CD4-positive, alpha-beta T cell treated with Interleukin-6 for 4 hours (primary cell): ENCODE measurements at regions not wholly inside any gene's neighbourhood (a gene's known extent, or its start where the extent isn't known, plus 50 kb on each side); places are given as distances from the start of the nearest gene placed in this dataset.
"Not testable (repeated sequence)": the region's sequence is repeated elsewhere in the genome, so short reads cannot be mapped to it uniquely, and the experiment has no call there.

Experiments used
- DNase-seq: peaks from one replicate; pipeline ENCODE4 v3.0.0-alpha.2; 2020; ENCODE audit warnings: mixed read lengths

GRCh38 chr4:24236532-24236931, 346.7 kb upstream of the PPARGC1A start:
- DNase-seq = no peak

DNA sequence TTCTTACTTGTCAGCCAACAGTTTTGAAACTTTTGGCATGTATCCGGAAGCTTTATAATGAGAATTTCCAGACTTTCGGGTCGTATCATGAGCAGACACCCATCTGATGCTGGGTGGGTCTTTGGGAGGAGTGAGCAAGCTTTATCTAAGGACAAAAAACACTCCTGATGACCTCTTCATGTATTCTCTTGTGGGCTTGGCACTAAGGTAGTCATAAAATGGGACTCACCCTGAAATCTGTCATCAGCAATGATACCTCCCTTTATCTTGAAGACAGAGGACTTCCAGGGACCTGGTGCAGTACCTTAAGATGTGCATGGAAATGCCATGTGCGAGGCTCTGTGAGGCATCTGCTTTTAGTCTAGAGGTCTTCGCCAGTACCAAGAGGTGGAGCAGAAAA, 346.3 kb upstream of the PPARGC1A start:
- DNase-seq = no peak

GRCh38 chr4:24235618-24236017, 345.8 kb upstream of the PPARGC1A start:
- no peak for DNase-seq

DNA sequence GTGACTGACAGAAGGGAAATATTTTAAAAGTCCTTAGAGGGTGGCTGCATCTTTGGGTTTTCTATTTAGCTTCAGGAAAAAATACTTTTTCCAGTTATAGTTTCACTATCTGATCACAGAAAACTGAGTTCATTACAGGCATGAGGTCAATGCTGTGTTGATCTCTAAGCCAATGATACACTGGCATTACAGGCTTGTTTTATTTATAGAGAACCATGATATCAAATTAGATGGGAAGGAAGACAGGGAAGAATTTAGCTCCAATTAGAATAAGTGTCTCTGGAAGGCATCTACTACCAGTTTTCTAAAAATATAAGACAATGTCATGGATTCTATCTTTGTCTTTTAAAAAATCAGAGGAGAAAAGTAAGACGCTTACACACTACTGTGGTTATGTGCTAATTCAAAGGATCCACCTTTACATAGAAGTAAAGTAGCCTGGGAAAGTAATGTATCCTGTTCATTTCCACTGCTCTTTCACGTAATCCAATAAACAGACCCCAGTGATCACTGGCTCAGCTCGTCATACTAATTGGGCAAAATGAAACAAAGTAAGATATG, 344.5 kb upstream of the PPARGC1A start:
- no peak for DNase-seq

GRCh38 chr4:24230955-24231354, 341.1 kb upstream of the PPARGC1A start:
- DNase-seq = no peak

GRCh38 chr4:24229978-24230377, 340.1 kb upstream of the PPARGC1A start:
- no peak for DNase-seq

GRCh38 chr4:24228692-24229091, 338.8 kb upstream of the PPARGC1A start:
- no peak for DNase-seq

GRCh38 chr4:24226667-24227066, 336.8 kb upstream of the PPARGC1A start:
- no peak for DNase-seq

DNA sequence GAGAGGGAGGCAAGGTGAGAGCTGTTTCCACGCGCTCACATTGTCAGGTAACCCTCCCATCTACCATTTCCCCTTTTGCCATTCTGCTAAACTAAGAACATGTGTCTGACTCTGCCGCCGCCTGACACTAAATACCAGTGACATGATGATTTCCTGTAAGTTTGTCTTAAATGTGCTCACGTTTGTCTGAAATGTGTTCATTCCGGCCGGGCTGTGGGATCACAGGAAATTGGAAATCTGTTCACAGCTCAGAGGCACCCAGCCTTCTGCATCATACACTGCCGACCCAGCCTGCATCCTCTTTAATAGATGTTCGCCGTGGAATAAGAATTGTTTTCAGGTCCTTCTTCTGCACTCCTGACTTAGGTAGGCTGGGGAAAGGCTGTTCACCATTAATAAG, 336.2 kb upstream of the PPARGC1A start:
- DNase-seq = no peak

DNA sequence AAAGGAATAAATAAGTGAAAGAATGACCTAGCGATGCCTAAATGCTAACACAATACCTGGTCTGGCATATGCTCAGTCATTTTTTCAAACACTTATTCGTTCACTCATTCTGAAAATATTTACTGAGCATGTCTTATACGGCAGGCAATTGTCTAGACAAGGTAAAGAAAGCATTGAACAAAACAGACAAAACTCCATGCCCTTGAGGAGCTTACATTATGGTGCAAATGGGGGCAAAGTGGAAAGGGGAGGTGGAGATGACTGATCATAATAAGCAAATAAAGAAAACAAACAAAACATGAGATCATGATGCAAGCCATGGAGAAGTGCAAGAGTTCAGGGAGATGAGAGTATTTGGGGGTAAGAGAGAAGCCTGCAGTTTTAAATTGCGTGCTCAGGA, 334.6 kb upstream of the PPARGC1A start:
- DNase-seq = no peak

DNA sequence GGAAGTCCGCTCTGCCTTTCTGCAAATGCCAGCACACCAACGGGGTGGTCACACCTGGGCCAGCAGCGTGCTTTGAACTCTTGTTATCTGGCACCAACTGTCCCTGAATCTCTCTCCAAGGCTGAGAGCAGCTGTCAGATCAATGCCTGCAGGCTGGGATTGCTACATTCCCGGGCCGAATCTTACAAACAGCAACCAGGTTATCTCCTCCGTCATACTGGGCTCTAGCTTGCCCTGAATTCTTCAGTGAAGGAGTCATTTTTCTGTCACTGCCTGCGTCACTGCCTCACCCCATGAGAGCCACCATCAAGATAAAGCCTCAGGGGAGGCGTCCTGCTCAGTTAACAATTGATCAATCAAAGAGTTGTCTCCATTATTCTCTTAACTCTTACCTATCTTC, 329.4 kb upstream of the PPARGC1A start:
- DNase-seq = no peak

DNA sequence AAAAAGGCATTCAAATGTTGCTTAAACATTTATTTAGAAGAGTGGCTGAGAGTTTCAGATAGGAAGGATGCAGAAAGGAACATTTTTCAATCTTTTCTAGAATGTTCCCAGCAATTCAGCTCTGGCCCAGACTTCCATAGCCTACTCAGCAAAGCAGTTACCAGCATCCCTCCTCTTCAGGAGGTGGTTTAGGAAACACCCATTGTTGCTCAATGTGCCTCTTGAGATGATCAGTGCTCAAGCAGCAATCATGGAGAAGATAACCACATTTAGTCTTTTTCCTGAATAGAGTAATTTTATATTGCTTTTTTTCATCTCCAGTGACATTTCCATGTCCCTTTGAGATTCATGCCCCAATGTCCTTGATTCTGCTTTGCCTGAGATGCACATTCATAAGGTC, 328.7 kb upstream of the PPARGC1A start:
- DNase-seq = no peak

GRCh38 chr4:24214796-24215195, 324.9 kb upstream of the PPARGC1A start:
- no peak for DNase-seq

DNA sequence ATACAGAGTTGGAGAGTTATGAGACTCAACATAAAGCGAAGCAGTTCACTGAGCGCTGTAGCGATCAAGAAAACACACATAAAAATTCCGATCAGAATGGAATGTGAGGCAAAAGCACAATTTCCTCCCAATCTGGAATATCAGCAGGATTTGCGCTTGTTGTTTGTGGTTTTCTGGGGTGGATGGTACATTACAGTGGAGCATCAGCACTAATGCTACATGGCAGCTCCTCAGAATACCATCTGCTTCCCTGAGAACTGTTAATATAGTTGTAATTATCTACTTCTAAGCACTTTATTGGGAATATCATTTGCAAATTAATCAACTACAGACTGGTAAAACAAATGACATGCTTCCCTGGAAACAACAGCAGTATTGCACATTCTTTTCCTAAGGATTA, 324.1 kb upstream of the PPARGC1A start:
- DNase-seq = no peak

DNA sequence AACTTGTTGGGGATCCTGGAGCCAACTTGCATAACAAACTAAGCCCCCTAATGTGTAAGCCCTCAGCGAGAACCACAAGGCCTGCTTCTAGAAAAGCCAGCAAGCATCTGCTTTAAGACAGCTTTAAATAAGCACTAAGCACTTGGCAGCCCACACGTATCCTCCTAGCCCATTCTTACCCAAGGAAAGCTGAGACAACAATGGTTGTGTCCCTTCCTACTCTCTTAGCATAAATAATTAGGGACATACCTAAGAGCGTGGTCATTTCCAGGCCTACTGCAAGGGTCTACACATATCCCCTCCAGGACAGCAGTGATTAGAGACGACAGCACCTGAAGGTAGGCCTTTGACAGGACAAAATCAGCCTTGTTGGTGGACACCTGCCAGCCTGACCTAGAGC, 322.8 kb upstream of the PPARGC1A start:
- no peak for DNase-seq

DNA sequence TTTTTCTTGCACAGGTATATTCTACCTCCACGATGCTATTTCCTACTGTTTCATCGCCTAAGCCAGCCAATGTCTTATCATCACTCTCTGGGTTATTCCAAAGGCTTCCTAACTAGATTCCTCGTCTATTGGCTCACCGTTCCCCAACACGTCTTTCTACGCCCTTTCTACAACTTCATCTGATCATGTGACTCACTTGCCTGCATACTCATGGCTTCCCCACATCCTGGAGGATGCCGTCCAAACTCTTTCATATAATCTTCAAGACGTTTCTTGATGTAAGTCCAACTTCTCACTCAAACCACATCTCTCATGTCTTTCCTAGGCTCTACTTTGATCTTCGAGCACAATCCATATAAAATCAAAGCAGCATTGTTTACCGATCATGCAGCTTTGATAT, 322.0 kb upstream of the PPARGC1A start:
- no peak for DNase-seq

DNA sequence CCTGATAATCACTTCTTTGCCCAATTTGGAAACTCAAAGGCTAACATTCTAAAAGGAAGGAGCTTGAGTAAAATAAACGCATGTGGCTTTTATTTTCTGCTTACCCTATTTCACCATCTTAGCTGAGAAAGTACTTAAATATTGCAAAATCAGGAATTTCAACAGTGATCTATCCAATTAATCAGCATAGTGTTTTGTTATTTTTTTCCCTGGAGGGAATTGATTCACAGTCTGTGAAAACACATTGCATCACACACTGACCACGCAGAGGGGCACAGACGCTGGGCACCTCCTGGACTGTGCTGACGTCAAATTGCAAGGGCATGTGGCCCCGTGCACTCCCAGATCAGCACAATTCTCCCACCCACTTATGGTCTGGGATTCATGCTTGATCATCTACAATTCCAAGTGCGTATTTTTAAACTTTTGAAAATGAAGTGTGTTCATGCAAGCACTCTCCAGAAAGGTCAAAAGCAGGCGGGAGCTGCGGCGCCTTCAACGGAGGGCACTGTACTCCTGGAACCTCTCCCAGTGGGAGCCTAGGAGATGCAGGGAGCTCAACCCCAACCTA, 320.6 kb upstream of the PPARGC1A start:
- DNase-seq = no peak

DNA sequence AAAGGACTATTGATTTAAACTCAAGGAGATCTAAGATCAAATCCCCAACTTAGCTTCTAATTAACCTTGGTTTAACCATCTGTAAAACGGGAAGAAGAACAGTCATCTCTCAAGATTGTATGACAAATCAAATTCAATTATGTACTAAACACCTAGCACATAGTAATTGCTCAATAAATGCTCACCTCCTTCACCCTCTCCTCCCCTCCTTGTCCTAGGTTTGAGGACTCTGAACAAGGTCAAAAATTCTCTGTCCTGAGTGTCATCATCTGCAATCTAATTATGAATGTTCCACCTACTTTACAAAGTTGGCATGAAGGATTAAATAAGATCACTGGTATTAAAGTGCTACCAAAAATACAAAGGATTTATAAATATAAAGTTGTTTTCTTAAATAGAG, 320.1 kb upstream of the PPARGC1A start:
- no peak for DNase-seq

DNA sequence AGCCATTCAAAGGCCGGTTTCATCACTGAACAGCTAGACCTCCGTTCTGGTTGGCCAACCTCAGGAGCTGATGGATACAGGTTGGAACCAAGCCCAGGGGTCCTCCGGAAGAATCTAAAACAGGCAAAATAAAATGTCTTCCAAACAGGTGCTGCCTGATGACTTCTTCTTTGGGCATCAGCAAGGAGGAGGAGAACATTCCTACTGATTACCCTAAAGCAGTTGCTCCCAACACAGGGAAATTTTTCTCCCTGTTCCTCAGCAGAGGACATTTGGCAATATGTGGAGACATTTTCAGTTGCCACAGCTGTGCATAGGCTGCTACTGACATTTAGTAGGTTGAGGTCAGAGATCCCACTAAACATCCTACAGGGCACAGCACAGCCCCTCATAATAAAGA, 319.3 kb upstream of the PPARGC1A start:
- no peak for DNase-seq

DNA sequence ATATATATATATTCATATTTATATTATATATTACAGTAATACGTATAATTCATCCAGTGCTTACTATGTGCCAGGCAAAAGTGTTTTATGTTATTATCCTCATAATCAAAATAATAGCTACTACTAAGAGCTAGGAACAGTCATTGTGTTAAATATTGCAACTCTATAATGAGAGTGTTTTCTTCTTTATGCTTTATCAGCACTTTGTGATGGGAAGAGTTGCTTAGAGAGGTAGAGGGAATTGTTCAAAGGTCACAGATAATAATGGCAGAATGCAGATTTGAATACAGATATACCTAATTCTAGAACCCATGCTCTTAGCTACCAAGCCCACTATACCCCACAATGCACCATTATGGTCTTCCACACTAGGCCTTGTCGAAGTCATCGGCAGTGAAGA, 318.8 kb upstream of the PPARGC1A start:
- DNase-seq = no peak

GRCh38 chr4:24204708-24205107, 314.9 kb upstream of the PPARGC1A start:
- not testable (repeated sequence) for DNase-seq

DNA sequence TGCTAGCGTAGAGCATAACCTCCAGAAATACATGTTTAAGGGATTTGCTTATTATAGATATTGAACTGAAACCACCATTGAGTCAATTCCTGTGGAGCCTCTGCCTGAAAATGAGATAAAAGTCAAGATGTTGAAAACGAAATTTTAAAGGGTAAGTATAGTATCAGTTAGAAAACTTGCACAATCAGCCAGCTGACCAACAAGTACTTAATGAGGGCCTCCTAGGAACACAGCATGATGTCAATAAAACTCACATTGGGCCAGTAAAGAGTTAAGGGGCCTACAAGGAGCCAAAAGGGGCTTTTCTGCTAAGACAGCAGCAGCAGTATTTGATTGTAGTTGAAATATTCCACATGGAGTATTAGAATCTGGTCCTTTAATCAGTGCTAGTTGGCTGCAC, 314.1 kb upstream of the PPARGC1A start:
- DNase-seq = no peak

DNA sequence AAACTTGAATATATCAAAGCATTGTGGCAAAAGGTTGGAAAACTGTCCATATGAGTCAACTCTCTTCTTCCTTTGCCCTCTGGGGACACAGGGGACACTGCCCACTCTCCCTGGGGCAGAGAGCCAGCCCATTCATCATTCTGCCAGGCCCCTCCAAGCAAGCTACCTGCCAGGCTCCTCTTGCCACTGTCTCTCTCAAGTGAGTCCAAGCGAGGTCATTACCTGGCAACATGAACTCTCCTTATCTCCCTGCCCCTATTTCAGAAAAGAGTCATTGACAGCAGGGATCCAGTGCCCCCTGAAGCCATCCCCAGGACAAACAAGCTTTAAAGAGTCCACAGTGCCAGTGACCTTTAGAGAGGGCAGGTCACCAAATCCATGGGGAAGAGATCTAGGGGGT, 312.7 kb upstream of the PPARGC1A start:
- DNase-seq = no peak

DNA sequence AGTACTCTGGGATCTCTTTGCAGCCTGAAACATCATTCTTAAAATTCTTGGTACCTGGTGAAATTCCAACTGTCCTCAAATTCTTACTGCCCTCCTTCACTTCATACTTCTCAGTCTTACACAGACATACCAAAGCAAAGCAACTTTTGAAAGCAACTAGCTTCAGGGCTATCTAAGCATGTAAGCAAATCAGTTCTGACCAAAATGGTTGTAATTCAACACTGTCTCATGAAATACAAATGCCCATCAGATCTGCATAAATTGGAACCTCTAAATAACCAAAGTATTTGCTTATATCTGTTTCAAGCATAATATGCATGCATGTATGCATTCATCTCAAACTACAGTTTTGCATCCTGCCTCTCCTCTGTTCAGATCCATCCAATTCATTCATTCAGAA, 308.1 kb upstream of the PPARGC1A start:
- DNase-seq = no peak

- DNase-seq = no peak
Observed at GRCh38 chr4:24196785-24197184, 306.9 kb upstream of the PPARGC1A start.
